ENCODE measurements at regions not wholly inside any gene's neighbourhood (a gene's known extent, or its start where the extent isn't known, plus 50 kb on each side); places are given as distances from the start of the nearest gene placed in this dataset.

- TF ChIP-seq TAF1 (IDR thresholded peaks at IDR 0.05; ENCODE audit: low read depth) (no peak), EZH2 (IDR thresholded peaks at IDR 0.05; ENCODE audit: borderline replicate concordance, insufficient read depth, low read length, poor library complexity, severe bottlenecking) (no peak)
Measured at GRCh38 chr1:114334297-114334696, 176.7 kb downstream of the TRIM33 start.
